NCI-H1092 (cell line): ENCODE measurements at regions not wholly inside any gene's neighbourhood (a gene's known extent, or its start where the extent isn't known, plus 50 kb on each side); places are given as distances from the start of the nearest gene placed in this dataset.

Experiments used
- DNase-seq: peaks from one replicate; lab custom pipeline; 2025; lab: John Stamatoyannopoulos, UW

DNA sequence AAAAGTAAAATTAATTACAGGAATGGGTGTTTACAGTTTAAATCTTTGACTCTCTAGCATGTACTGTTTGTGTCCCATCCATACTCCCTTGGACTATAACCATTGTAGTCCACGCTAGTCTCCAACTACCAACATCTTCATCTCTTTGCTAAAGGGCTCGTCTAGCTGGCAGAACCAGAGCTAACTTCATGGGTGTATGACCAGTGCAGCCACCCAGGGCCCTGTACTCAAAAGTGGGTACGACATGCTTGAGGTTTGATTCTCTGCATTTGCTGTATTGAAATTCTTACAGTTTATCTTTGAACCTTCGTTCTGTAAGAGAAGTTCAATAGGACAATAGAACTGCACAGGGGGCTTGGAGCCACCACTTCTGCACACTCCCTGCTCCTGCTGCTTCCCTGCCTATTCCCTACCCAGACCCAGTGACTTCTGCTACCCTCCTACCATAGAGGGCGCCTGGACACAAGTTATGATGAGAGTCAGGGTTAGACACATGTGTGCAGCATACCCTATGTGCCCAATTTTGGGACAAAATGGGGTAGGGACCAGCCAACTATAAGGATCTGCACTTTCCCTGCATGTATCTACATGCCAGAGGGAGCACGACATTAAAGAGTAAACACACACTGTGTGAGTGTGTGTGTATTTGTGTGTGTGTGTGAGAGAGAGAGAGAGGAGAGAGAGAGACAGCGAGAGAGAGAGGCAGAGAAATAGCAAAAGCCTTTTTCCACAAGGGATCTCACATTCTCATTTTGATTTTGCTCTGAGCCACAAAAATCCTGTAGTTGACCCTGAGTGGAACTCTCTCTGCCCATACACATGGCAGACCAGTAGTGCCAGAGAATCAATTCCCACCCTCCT lies 59.0 kb upstream of the NECTIN3 start:
- DNase-seq, result no peak
